AG20443 (cell line): ENCODE measurements at regions not wholly inside any gene's neighbourhood (a gene's known extent, or its start where the extent isn't known, plus 50 kb on each side); places are given as distances from the start of the nearest gene placed in this dataset.
"Not testable (repeated sequence)": the region's sequence is repeated elsewhere in the genome, so short reads cannot be mapped to it uniquely, and the experiment has no call there.

Experiments
- DNase-seq: peaks from one replicate; pipeline ENCODE4 v3.0.0; 2012; ENCODE audit warnings: low spot score, mixed read lengths

GRCh38 chr11:134588460-134589110, 176.5 kb upstream of the B3GAT1 start:
- DNase-seq = not testable (repeated sequence)

- no peak for DNase-seq
Observed at GRCh38 chr11:134587345-134587744, 175.3 kb upstream of the B3GAT1 start.

- no peak for DNase-seq
Observed at GRCh38 chr11:134586726-134587125, 174.7 kb upstream of the B3GAT1 start.

- DNase-seq = no peak
Observed at GRCh38 chr11:134585666-134586610, 173.9 kb upstream of the B3GAT1 start.

- no peak for DNase-seq
Observed at GRCh38 chr11:134584706-134585445, 172.8 kb upstream of the B3GAT1 start.

GRCh38 chr11:134584001-134584561, 172.0 kb upstream of the B3GAT1 start:
- no peak for DNase-seq

GRCh38 chr11:134583397-134583990, 171.5 kb upstream of the B3GAT1 start:
- no peak for DNase-seq

- no peak for DNase-seq
Observed at GRCh38 chr11:134582770-134583095, 170.7 kb upstream of the B3GAT1 start.

- DNase-seq = no peak
Observed at GRCh38 chr11:134581966-134582769, 170.1 kb upstream of the B3GAT1 start.

- DNase-seq = no peak
Observed at GRCh38 chr11:134581121-134581626, 169.1 kb upstream of the B3GAT1 start.

- DNase-seq = no peak
Observed at GRCh38 chr11:134580610-134580975, 168.6 kb upstream of the B3GAT1 start.

GRCh38 chr11:134579724-134580609, 167.9 kb upstream of the B3GAT1 start:
- no peak for DNase-seq

- DNase-seq = no peak
Observed at GRCh38 chr11:134578807-134579723, 167.0 kb upstream of the B3GAT1 start.

GRCh38 chr11:134577751-134578395, 165.8 kb upstream of the B3GAT1 start:
- DNase-seq = no peak

GRCh38 chr11:134576721-134577171, 164.7 kb upstream of the B3GAT1 start:
- no peak for DNase-seq

- no peak for DNase-seq
Observed at GRCh38 chr11:134576286-134576685, 164.2 kb upstream of the B3GAT1 start.

- DNase-seq = no peak
Observed at GRCh38 chr11:134575504-134576230, 163.6 kb upstream of the B3GAT1 start.

- no peak for DNase-seq
Observed at GRCh38 chr11:134574947-134575346, 162.9 kb upstream of the B3GAT1 start.
